Adrenal gland (tissue), 5 donors: ENCODE measurements at regions not wholly inside any gene's neighbourhood (a gene's known extent, or its start where the extent isn't known, plus 50 kb on each side); places are given as distances from the start of the nearest gene placed in this dataset.

ENCODE experiments used
- CTCF ChIP-seq, 6 experiments: fragments of 450-650 bp in 4 of 6; fragments of 200-600 bp in 2 of 6; sonication (generic) in 1 of 6; IDR thresholded peaks; 1 replicate in 5 of 6; 2 replicates in 1 of 6; pipeline versions ENCODE4 v1.5.1 to v1.8.0; 2016 to 2021; ENCODE audit warnings: antibody characterized with exemption in 6 of 6, mild to moderate bottlenecking in 2 of 6, moderate library complexity in 1 of 6
- POLR2A ChIP-seq, 2 donors: fragments of 450-650 bp; IDR thresholded peaks; one replicate each; pipeline ENCODE4 v1.6.1; 2017; ENCODE audit warnings: antibody characterized with exemption in 2 of 2, mild to moderate bottlenecking in 2 of 2, moderate library complexity in 1 of 2
- donor health status: DM: no; HTN: no; CAD: no.

- TF ChIP-seq POLR2A (IDR thresholded peaks at IDR 0.05) (no peak), CTCF (IDR thresholded peaks at IDR 0.05) (no peak)
Measured at GRCh38 chr4:4667622-4668081, 125.8 kb upstream of the STX18 start.
